ENCODE measurements at regions not wholly inside any gene's neighbourhood (a gene's known extent, or its start where the extent isn't known, plus 50 kb on each side); places are given as distances from the start of the nearest gene placed in this dataset.
"Not testable (repeated sequence)": the region's sequence is repeated elsewhere in the genome, so short reads cannot be mapped to it uniquely, and the experiment has no call there.

GRCh38 chr13:110967156-110967855 lies 52.4 kb upstream of the ANKRD10 start:
- not testable (repeated sequence) for TF ChIP-seq EZH2 (IDR thresholded peaks at IDR 0.05; ENCODE audit: insufficient read depth, poor library complexity, severe bottlenecking); EZH2phosphoT487 (IDR thresholded peaks at IDR 0.05; ENCODE audit: insufficient read depth, low read depth)
